Superior temporal gyrus (tissue), 1 donor: ENCODE measurements at regions not wholly inside any gene's neighbourhood (a gene's known extent, or its start where the extent isn't known, plus 50 kb on each side); places are given as distances from the start of the nearest gene placed in this dataset.

ENCODE experiments used
- DNase-seq: peaks from one replicate; pipeline ENCODE4 v3.0.0-alpha.2; 2016; ENCODE audit errors: extremely low spot score

DNA sequence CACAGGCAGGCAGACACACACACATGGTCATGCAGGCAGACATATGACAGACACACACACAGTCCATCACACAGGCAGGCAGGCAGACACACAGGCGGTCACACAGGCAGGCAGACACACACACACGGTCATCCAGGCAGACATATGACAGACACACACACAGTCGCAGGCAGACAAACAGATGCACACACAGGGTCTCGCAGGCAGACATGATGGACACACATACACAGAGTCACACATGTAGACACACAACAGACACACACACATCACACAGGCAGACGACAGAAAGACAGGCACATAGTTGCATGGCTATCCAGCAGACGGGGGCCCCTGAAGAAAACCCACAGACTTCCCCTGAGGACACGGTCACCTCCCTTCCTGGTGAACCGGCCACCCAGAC lies 135.4 kb downstream of the NCOR2 start:
- no peak for DNase-seq

DNA sequence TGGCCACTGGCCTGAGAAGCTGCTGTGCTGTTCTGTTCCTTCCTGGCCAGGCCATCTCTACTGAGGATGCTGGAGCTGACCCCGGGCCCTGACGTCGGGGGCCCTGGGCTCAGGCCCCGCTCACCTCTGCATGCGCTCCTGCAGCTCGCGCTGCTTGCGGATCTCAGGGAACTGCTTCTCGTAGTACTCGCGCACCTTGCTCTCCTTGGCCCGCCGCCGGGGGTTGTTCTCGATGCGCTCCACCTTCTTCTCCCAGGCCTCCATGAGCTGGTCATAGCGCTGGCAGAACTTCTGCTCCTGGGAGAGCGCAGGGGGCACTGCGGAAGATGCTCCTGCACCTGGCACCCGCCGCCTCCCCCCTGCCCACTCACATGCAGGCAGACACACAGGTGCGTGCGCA lies 135.6 kb downstream of the RFLNA start:
- no peak for DNase-seq

DNA sequence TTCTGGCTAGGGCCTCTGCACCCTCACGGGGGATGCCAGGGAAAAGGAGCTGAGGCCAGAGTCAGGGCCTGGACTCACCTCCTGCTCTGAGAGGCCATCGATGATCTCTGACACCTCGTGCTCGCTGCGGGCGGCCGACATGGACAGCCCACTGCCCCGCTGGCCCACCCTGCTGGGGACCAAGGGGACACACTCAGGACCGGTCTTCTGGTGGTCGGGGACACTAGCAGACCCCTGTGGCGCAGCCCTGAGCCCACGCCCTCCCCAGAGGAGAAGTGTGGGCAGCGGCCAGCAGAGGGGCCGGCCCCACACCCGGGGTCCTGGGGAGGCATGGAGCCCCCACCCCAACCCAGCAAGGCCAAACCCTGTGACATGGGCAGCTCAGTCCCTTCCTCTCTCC lies 134.6 kb downstream of the RFLNA start:
- no peak for DNase-seq

DNA sequence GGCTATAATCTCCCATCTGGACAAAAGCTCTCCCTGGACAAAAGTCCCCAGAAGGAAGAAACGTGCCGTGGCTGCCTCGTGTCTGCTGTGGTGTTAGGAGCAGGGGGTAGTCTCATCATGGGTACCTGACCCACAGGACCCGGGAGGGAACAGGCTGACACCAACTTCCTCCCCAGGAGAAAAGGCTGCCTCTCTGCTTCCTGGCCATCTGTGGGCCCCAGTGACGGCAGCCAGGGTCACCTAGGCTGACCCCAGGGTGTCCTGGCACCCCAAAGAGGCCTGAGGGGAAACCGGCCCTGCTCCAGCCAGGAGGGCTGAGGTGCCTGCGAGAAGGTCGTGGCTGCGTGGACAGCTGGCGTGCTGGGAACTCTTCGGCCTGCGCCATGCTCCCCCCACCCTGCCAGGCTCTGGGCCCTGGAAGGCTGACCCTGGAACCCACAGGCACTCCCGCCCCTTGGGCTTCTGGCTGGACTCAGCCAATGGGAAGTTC lies 133.9 kb downstream of the RFLNA start:
- no peak for DNase-seq

DNA sequence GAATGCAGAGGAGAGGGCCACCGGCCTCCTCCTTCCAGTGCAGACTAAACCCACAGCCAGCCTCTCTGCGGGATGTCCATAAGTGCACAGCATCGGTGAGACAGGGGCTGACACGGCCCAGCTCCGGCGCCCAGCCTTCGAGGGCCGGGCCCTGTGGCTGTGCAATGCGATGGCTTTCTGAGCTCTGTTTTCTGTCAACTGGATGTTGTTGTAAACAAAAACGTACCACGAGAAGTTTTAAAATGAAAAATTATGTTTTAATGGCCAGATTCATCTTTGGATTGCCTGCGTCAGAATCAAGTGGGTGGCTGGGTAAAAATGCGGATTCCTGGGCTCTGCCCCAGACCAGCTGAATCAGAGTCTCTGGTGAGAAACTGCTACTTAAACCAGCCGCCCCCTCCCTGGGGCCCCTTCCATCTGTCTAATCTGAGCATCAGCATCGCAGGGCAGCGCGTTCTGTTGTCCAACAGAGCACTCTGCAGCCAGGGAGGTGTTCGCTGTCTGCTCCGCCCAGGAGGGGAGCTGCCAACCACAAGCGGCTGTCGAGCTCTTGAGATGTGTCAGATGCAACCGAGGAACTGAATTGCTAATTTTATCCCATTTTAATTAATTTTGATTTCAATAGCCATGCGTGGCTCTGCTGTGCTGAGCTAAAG lies 133.4 kb downstream of the RFLNA start:
- DNase-seq, result peak; percentile 71

DNA sequence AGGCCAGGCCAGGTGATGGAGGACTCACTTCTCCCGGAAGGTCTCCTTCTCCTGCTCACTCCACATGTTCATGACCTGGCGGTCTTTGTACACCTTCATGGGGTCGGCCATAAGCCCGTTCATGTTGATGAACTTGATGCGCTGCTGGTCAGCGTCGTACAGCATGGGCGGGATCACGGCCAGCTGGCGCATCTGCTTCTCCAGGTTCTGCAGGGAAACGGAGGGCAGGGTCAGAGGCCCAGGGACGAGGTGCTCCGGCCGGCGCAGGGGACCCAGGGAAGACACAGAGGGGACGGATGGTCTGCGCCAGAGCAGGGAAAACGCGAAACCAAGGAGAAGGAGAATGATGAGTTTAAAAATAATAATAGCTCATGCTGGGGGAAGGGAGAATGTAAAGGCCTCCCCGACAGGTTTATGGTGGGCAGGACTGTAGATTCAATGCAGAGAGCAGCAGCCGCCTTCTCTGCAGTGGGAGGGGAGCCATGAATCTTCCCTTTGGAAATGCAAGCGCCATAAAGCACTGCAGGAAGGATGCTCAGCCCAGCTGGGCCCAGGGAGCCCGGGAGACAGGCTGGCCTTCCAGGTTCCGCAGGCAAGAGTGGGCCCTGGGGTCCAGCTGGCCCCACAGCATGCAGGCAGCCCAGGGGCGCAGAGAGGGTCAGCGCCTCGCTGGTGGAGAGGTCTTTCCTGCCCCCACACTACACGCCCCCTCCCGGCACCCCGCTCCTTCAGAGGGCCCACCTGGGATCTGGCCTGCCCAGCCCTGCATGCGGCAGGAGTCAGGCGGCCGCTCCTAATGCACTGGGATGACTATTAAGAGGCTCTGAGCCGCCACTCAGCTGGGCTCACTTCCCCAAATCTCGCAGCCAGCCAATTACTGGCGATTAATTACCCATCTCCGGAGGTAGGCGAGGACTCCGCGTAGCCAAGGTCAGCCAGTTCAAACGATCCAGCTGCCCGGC lies 132.0 kb downstream of the RFLNA start:
- DNase-seq, result no peak

DNA sequence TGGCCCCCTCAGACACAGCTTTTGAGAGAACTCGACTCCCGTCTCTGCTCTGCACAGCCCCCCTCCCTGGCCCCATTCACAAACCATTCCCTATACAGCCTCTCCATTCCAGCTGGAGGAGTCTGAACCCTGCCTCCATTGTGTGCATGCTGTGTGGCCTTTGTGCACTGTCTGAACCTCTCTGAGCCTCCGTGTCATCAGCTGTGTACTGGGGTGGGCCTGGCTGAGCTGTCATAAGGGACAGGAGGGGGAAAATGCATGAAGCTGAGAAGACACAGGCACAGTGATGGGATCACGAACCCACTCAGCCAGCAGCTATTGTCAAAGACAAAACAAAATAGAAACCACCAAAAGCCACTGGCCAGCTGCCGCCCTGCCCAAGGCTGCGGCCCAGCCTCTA lies 130.8 kb downstream of the RFLNA start:
- no peak for DNase-seq

DNA sequence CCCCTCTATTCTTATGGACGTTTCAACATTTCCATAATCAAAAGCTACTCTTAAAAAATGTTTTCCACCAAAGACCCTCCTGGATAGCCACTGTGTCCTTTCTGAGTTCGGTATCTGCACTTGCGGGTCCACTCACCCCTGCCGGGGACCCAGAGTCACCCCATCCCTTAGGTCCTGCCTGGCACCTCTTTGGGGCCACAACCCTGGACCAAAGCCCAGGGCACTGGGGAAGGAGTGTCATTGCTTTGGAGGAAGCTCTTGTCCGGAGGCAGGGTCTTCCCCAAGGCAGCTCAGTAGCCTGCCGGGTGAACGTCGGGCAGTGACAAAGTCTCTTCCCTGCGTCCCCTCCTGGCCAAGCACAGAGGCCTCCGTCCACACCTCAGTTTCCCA lies 129.6 kb downstream of the RFLNA start:
- no peak for DNase-seq

DNA sequence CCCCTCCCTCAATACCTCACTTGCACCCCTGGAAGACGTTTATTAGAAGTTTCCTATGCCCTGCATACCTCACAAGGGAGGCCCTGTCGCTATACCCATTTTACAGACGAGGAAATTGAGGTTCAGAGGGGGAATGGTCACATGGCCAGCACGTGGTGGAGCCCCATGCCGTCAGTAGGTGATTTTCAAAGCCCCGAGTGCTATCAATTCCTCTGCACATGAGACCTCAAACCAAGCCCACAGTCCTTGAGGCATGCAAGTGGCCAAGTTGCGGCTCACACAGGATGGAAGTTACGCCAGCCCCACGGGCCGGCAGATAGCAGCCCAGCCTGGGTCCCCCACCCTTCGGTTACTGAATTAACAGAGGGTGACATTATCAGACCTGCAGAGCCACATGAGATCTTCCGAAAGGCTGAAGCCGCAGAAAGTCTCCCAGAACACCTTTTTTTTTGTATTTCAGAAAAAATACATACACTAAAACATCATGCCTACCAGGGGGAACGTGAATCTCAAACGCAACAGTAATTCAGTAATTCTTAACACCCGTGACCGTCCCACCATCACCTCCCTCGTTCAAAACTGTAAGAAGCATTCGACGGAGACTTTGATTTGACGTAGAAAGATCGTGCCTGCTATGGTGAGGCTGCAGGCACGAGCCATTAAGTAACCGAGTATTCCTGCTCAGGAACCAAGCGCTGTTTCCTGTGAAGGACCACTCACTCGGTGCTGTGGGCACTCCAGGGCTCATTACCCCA lies 129.0 kb downstream of the RFLNA start:
- DNase-seq, result no peak

DNA sequence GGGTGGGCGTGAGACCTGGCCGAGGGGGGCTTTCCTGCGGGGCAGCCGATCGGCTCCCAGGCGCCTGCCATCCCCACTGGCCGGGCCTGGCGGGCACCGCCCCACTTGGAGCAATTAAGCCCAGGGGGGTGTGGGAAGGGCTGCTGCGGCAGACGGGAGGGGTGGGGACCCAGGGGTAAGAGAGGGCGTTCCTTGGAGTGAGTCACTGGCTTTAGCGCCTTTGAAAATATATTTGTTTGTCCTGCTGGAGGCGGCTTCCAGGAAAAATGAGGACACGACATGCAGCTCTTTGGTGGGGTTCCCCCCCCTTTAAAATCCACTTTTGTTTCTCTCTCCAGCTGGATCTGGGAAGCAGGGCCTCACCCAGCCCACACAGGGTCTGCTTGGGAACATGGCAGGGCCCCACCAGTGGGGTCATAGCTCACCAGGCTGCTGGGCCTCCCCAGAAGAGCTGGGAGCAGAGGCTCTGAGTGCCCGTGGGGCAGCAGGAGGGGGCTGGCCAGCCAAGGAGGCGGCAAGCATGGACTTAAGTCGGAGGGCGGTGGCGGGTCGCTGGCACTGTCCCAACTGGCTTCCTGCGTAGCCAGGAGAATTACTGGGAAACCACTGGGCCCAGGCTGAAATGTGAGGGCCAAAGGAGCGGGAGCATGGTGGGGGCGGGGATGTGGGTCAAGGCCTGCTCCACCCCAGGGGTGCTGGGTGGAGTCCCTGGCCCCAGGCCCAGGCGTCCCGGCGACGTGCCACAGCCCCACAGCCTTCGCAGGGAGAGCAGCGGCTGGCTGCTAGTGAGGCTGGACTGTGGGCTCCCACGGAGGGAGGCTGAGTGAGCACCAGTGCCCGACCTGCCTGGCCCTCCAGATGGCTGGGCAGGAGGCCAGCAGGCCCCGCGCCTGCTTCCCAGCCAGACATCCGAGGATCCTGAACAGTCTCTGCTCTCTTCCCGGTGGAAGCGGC lies 128.0 kb downstream of the RFLNA start:
- peak; percentile 76 for DNase-seq

DNA sequence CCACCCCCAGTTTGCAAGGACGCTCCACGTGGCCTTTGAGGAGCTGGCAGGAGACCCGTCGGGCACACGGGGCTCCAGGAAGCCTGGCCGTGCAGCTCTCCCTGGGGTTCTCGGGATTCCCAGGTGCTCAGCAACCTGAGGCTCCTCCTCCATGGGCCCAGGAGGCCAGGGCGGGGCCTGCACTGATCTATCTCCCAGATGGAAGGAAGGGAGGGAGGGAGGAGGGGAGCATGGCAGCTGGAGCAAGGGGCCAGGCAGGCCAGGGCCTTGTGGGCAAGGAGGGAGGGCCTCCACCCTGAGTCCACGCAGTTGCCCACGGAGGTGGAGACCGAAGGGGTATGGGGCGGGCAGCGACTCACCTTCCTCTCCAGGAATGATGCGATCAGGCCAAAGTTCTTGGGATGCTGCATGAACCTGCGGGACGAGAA lies 127.3 kb downstream of the RFLNA start:
- no peak for DNase-seq

DNA sequence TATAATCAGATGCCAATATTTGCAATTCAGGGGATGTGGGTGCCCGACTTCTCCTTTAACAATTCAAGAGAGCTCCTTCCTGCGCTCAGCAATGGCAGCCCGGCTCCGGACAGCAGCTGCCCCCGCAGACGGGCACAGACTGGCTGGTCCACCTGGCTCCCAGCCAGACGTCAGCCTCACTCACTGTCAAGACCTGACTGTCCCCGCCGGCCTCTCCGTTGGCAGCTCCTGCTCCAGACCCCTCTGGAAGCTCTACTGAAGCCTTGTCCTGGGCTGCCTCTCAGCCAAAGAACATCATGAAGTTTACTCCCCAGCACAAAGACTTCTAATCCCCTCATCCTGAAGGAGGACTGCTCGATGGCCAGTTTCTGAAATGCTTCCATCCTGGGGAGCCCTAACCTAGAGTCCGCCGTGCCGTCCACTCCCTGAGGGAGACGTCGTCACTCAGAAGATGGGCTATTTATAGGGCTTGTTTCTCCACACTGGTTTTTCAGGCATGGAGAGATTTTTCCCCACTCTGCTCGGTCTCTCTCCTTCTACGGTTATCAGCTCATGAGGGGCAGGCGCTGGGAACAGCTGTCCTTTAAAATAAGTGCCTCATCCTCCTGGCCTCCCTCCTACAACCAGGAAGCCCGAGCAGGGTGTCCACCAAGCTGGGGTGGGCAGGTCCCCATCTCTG lies 126.2 kb downstream of the RFLNA start:
- no peak for DNase-seq

DNA sequence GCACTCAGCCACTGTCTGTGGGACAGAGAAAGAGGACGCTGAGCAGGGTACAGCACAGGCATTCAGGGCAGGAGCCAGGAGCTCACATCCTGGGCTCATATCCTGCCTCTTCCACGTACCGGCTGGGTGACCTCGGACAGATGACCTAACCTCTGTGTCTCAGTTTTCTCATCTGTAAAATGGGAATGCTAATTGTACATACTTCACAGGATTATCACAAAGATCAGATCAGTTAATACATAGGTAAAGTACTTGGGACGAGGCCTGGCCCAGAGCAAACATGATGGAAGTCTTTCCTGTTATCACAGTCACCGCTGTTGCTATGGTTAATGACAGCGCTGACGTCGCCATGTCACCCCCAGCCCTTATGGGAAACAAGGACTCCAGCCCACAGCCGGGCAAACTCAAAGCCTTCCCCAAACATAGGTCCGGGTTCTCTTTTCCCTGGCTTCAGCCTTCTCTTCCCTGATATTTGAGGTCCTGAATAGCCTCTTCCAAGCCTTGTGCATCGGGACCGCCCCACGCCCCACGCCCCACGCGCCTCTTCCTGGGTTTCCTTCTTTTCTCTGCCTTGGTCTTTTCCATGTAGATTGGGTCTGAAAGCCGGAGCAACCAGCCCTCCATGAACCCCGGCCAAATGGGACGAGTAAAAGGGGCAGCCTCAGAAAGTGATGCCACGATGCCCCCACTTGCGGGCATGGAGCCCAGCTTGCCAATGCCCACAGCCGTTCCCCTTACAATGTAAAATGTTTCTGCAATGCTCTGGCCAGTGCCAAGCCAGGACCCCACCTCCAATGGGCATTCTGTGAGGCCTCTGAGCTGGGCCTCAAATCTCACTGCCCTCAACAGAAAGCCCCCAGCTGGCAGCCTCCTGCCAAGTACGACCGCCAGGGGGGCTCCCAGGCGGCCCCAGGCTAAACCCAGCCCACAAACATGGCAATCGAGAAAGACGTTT lies 125.4 kb downstream of the RFLNA start:
- DNase-seq, result no peak

DNA sequence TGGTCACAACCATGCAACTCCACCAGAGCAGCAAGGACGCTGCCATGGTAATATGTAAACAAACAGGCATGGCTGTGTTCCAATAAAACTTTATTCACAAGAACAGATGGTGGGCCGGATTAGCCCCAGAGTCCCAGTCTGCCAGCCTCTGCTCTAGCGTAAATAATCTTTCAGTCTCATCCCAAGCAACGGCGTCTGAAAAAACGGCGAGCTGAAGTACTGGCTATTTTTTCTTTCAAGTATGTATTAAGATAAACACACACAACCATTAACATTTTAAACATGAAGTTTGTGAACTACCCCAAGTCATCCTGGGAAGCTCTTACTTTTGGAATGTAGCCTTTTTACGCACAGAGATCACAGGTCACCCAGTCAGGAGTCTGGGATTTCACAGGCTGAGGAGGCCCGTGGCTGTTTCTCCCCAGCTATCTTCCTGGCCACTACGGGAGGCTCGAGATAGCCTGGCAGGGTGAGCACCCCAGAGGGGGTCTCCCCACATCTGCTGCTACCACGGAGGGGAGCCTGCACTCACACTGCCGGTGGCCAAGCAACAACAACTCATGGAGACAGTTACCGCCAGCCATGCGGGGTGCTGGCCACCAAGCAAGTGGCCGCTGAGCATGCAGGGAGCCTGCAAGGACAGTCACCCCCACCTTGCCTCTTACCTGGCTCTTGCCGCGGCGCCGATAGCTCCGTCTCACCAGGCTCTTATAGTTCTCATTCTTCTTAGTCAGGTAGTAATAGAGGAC lies 124.6 kb downstream of the RFLNA start:
- no peak for DNase-seq

DNA sequence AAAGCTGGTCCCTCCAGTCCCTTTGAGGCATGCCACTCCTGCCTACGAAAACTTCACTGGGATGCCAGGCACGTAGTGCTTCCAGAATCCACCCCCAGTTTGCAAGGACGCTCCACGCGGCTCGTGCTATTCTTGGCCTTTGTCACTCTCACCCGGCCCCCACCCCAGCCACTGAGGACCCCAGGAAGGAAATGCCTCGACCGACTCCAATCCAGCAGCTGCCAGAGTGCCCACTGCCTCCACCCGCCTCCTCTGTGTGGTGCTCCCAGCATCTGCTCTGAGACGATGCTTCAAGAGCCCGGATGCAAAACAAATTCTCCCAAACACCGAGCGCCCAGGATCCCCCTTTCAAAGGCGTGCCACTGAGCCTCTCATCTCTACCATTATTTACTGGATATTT lies 123.9 kb downstream of the RFLNA start:
- DNase-seq, result no peak

DNA sequence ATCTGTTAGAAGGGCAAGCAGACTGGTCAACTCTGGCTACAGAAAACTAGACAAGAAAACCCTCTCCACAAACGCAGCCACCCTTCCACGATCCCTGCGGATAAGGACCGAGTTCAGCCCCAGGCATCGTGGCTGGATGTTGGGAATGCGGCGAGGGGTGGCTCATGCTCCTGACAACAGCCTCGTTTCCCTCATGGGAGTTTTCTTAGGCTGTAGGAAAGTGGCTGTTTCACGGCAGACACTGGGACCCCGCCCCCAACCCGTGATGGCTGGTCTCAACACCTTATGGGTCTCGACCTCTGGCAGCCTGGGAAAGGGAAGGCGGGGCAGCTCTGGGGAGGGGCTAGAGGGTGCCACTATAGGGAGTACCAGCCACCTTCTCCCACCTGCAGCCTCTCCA lies 123.3 kb downstream of the RFLNA start:
- no peak for DNase-seq

DNA sequence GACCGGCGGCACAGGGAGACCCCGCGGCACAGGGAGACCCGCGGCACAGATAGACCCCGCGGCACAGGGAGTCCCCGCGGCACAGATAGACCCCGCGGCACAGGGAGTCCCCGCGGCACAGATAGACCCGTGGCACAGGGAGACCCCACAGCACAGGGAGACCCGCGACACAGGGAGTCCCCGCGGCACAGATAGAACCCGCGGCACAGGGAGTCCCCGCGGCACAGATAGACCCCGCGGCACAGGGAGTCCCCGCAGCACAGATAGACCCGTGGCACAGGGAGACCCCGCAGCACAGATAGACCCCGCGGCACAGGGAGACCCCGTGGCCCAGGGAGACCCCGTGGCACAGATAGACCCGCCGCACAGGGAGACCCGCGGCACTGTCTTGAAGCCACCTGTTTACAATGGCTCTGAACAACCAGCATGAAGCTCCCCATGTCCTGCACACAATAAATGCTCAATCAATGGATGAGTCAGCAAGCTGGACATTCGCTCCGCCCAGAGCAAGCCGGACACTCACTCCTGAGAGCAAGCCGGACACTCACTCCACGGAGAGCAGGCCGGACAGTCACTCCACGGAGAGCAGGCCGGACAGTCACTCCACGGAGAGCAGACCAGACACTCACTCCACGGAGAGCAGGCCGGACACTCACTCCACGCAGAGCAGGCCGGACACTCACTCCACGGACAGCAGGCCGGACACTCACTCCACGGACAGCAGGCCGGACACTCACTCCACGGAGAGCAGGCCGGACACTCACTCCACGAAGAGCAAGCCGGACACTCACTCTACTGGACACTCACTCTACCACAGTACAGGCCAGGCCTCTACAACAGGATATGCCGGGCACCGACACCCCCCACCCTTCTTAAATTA lies 121.9 kb downstream of the RFLNA start:
- no peak for DNase-seq

DNA sequence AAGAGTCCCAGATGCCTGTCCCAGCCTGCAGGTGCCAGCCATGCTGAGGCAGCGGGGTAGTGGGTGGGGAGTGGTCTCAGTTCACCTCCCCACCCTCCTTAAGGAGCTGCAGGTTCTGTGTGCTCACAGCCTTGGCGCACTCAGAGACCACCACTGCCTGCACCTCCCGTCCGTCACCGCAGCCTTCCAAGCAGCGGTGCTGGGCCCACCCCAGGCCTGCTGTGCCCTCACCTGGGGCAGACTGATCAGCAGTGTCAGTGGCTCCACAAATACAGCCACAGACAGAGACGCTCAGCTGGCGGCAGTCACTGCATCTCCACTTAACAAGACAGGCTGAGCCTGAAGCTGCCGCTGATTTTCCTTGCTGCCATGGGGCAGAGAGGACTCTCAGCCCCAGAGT lies 120.2 kb downstream of the RFLNA start:
- no peak for DNase-seq
